Mammary epithelial cell (primary cell): ENCODE measurements at regions not wholly inside any gene's neighbourhood (a gene's known extent, or its start where the extent isn't known, plus 50 kb on each side); places are given as distances from the start of the nearest gene placed in this dataset.

Source experiments
- EZH2 ChIP-seq: IDR thresholded peaks from 2 replicates; pipeline ENCODE4 v1.6.1; 2012; ENCODE audit warnings: low read length, inconsistent platforms, borderline replicate concordance
- TF ChIP-seq, protein P1 (sequence below), 2 donors: IDR thresholded peaks in 1 of 2; conservative IDR thresholded peaks in 1 of 2; 2 replicates each; pipeline ENCODE4 v1.5.1; 2011 to 2012; ENCODE audit warnings: inconsistent platforms in 2 of 2, low read length in 2 of 2, mild to moderate bottlenecking in 2 of 2, control low read depth in 1 of 2, low read depth in 1 of 2; ENCODE audit not compliant: insufficient read depth in 1 of 2; ENCODE audit errors: extremely low read depth in 1 of 2

DNA sequence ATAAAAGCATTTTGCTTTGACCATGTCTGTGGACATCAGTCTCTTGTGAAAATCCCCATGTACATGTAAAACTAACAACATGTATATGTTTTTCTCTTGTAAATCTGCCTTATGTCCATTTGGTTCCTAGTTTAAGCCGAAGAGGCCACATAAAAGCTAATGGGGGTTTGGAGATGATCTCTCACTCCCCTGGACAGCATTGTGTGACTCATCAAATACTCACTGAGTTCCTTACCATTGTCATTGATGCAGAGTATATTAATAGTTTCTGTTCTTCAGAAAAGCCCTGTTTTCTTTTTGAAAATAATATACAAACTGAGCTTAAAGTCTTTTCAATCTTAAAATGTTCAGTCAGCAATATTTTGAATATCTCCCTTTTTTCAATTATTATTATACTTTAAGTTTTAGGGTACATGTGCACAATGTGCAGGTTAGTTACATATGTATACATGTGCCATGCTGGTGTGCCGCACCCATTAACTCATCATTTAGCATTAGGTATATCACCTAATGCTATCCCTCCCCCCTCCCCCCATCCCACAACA, 536.7 kb upstream of the HTR2A start:
- TF ChIP-seq, protein P1, sequence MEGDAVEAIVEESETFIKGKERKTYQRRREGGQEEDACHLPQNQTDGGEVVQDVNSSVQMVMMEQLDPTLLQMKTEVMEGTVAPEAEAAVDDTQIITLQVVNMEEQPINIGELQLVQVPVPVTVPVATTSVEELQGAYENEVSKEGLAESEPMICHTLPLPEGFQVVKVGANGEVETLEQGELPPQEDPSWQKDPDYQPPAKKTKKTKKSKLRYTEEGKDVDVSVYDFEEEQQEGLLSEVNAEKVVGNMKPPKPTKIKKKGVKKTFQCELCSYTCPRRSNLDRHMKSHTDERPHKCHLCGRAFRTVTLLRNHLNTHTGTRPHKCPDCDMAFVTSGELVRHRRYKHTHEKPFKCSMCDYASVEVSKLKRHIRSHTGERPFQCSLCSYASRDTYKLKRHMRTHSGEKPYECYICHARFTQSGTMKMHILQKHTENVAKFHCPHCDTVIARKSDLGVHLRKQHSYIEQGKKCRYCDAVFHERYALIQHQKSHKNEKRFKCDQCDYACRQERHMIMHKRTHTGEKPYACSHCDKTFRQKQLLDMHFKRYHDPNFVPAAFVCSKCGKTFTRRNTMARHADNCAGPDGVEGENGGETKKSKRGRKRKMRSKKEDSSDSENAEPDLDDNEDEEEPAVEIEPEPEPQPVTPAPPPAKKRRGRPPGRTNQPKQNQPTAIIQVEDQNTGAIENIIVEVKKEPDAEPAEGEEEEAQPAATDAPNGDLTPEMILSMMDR (conservative IDR thresholded peaks at IDR 0.05 in 1 of 2, IDR thresholded peaks at IDR 0.05 in 1 of 2; ENCODE audit: extremely low read depth in 1 of 2, insufficient read depth in 1 of 2, low read depth in 1 of 2, low read length in 2 of 2) = no peak
- TF ChIP-seq EZH2 = no peak
